Lower lobe of right lung (tissue), 2 donors: ENCODE measurements at regions not wholly inside any gene's neighbourhood (a gene's known extent, or its start where the extent isn't known, plus 50 kb on each side); places are given as distances from the start of the nearest gene placed in this dataset.

Experiments used
- ATAC-seq, 2 donors: fragments of 200-7000 bp; cut with Tn5 transposase; one replicate each; pipeline ENCODE4 v1.9.1; 2020 to 2022; ENCODE audit warnings: mild to moderate bottlenecking in 2 of 2, moderate library complexity in 2 of 2
- DNase-seq: peaks from one replicate; pipeline ENCODE4 v3.0.0-alpha.2; 2020
- H3K27ac ChIP-seq: fragments of 200-600 bp; one replicate; pipeline ENCODE4 v1.8.0; 2022
- H3K27me3 ChIP-seq: fragments of 200-600 bp; one replicate; pipeline ENCODE4 v1.8.0; 2022; ENCODE audit warnings: low read depth
- H3K36me3 ChIP-seq: fragments of 200-600 bp; one replicate; pipeline ENCODE4 v1.8.0; 2022; ENCODE audit warnings: mild to moderate bottlenecking
- H3K4me1 ChIP-seq: fragments of 200-600 bp; one replicate; pipeline ENCODE4 v1.8.0; 2022
- H3K4me3 ChIP-seq: fragments of 200-600 bp; one replicate; pipeline ENCODE4 v1.8.0; 2022; ENCODE audit warnings: mild to moderate bottlenecking
- H3K9me3 ChIP-seq: fragments of 200-600 bp; one replicate; pipeline ENCODE4 v1.8.0; 2022
- intact Hi-C: fragments of 100-400 bp; cut with DNase I; formaldehyde crosslinking; loops from one replicate; pipeline ENCODE4 v1.11.0; 2022
- TF ChIP-seq, protein P1 (sequence below): fragments of 200-600 bp; IDR thresholded peaks from one replicate; pipeline ENCODE4 v1.8.0; 2022; ENCODE audit warnings: antibody characterized with exemption, mild to moderate bottlenecking
- donor health status: DM: no; HTN: yes; CAD: no; lungs with severe emphysema.

DNA sequence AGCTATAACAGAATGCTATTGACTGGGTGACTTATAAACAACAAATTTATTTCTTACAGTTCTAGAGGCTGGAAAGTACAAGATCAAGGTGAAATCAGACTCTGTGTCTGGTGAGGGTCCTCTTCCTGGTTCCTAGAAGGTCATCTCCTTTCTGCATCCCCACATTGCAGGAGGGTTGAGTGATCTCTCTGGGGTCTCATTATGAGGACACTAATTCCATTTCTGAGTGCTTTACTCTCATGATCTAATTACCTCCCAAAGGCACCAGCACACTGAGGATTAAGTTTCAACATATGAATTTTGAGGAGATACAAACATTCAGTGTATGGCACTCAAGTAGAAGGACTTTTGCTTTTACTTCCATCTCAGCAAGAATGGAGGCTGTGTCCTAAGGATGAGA is 534.1 kb upstream of the KCNMB2 start:
- no peak for ATAC-seq
- no peak for DNase-seq

DNA sequence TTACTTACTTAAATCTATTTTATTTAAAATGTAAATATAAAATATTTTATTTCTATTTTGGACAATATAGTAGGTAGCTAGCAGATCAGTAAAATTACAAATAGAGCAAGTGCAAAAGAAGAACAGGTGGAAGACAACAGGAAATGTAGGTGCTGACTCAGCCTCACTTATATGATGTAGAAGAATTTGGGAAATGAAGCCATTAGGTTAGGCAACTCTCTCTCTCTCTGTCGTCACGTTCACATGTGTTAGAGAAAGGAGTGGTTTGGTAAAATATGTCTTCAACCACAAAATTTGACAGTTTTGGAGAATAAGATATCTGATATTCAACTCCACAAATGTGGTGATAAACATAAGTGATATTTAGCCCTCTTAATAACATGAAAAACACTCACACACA is 532.5 kb upstream of the KCNMB2 start:
- TF ChIP-seq, protein P1, sequence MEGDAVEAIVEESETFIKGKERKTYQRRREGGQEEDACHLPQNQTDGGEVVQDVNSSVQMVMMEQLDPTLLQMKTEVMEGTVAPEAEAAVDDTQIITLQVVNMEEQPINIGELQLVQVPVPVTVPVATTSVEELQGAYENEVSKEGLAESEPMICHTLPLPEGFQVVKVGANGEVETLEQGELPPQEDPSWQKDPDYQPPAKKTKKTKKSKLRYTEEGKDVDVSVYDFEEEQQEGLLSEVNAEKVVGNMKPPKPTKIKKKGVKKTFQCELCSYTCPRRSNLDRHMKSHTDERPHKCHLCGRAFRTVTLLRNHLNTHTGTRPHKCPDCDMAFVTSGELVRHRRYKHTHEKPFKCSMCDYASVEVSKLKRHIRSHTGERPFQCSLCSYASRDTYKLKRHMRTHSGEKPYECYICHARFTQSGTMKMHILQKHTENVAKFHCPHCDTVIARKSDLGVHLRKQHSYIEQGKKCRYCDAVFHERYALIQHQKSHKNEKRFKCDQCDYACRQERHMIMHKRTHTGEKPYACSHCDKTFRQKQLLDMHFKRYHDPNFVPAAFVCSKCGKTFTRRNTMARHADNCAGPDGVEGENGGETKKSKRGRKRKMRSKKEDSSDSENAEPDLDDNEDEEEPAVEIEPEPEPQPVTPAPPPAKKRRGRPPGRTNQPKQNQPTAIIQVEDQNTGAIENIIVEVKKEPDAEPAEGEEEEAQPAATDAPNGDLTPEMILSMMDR: no peak
- H3K4me1 ChIP-seq: no peaks in the 10 kb centered on the region
- H3K27me3 ChIP-seq: no peaks in the 10 kb centered on the region
- H3K27ac ChIP-seq: no peak overlapping the region
- no peaks in the 10 kb centered on the region for H3K9me3 ChIP-seq
- H3K4me3 ChIP-seq: no peak overlapping the region
- intact Hi-C loops: no loop called here
- H3K36me3 ChIP-seq: no peaks in the 10 kb centered on the region
- ATAC-seq (no peak), DNase-seq (no peak)

More for the DNA sequence above, 534.1 kb upstream of the KCNMB2 start:
- TF ChIP-seq, protein P1: no peak
- no peaks in the 10 kb centered on the region for H3K27me3 ChIP-seq
- no peak overlapping the region for H3K27ac ChIP-seq
- intact Hi-C loops: no loop called here
- H3K36me3 ChIP-seq: no peaks in the 10 kb centered on the region
- no peaks in the 10 kb centered on the region for H3K4me1 ChIP-seq
- no peak overlapping the region for H3K4me3 ChIP-seq
- no peaks in the 10 kb centered on the region for H3K9me3 ChIP-seq

DNA sequence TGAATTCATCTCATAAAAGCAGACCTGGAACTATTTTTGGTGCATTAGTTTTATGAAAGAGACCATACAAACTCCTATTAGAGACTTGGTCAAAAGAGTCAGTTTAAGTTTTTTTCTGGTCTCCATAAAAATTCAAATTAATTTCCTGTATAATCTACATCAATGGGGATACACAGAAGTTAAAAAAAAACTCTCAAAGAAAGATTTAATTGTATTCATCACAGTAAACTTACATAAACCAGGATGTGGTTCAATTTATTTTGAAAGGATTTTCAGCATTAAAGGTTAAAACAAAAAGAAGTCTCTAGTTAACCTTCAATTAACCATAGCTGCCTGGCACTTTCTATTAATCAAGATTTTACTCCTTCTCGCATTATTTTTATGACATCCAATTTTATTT is 530.3 kb upstream of the KCNMB2 start:
- no peaks in the 10 kb centered on the region for H3K36me3 ChIP-seq
- ATAC-seq: no peak
- H3K9me3 ChIP-seq: no peaks in the 10 kb centered on the region
- H3K27me3 ChIP-seq: no peaks in the 10 kb centered on the region
- no peak overlapping the region for H3K4me3 ChIP-seq
- no peaks in the 10 kb centered on the region for H3K4me1 ChIP-seq
- no peak for DNase-seq
- H3K27ac ChIP-seq: no peak overlapping the region
- TF ChIP-seq, protein P1: no peak
- intact Hi-C loops: no loop called here

DNA sequence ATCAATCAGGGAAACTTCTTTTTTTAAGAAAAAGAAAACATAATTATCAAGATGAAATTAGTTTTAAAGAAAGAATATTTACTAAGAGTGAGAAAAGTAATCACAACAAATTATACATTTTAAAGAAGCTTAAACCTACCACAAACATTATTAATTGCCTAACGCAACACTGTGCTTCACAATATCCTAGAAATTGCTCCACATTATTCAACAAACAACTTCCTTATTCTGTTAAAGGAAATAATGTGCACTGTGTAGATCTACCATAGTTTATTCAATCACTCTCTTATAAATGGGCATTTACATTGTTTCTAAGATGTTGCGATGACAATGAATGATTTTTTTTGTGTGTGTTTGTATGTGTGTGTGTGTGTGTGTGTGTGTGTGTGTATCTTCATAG is 525.9 kb upstream of the KCNMB2 start:
- Histone ChIP-seq H3K27me3 (no peaks in the 10 kb centered on the region), H3K36me3 (no peaks in the 10 kb centered on the region), H3K27ac (no peak overlapping the region), H3K4me1 (no peaks in the 10 kb centered on the region), H3K9me3 (no peaks in the 10 kb centered on the region), H3K4me3 (no peak overlapping the region)
- intact Hi-C loops: no loop called here
- DNase-seq (no peak), ATAC-seq (peak in 1 of 2 donors; percentile 47)
- TF ChIP-seq, protein P1: no peak

DNA sequence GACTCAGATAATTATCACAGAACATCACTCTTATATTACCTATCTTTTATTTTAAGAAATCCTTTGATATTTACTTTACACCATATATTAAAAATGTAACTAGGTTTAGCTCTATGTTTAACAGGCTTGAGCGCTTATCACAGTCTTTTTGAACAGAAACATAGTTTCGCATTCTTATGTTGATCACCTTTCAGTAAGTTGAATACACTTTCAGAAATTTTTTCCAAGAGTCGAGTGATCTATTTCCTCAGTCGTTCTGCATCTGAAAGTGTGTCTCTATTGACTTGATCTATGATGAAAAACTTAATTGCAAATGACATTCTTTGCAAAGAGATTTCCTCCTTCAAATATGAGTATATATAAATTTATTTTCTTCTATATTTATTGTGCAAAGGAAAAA is 516.6 kb upstream of the KCNMB2 start:
- DNase-seq: no peak
- H3K27me3 ChIP-seq: no peaks in the 10 kb centered on the region
- ATAC-seq: no peak
- no peaks in the 10 kb centered on the region for H3K4me1 ChIP-seq
- H3K27ac ChIP-seq: no peak overlapping the region
- intact Hi-C loops: no loop called here
- no peaks in the 10 kb centered on the region for H3K9me3 ChIP-seq
- H3K36me3 ChIP-seq: no peaks in the 10 kb centered on the region
- H3K4me3 ChIP-seq: no peak overlapping the region
- TF ChIP-seq, protein P1: no peak

DNA sequence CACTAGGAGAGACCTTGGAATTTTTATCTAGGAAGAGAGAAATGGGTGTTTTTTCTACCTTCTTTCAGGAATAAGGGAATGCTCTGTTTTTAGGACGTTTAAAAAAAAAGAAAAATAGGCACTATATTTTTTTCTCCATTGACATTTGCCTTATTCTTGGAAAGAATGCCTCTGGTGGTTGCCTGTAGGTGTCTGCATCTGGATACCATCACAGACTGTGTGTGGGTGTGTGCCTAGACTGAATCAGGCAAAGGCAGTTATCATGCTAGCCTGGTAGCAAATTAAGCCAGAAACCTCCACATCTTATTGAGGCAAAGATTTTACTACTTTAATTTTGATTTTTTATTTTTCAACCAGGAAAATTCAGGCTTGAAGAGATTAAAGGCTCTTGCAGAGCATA is 513.6 kb upstream of the KCNMB2 start:
- H3K27ac ChIP-seq: no peak overlapping the region
- no peaks in the 10 kb centered on the region for H3K9me3 ChIP-seq
- no peaks in the 10 kb centered on the region for H3K27me3 ChIP-seq
- TF ChIP-seq, protein P1: no peak
- H3K4me3 ChIP-seq: no peak overlapping the region
- H3K4me1 ChIP-seq: no peaks in the 10 kb centered on the region
- no peak for DNase-seq
- ATAC-seq: no peak
- intact Hi-C loops: no loop called here
- H3K36me3 ChIP-seq: no peaks in the 10 kb centered on the region
